Lower leg skin (tissue), 3 donors: ENCODE measurements at regions not wholly inside any gene's neighbourhood (a gene's known extent, or its start where the extent isn't known, plus 50 kb on each side); places are given as distances from the start of the nearest gene placed in this dataset.
"Not testable (repeated sequence)": the region's sequence is repeated elsewhere in the genome, so short reads cannot be mapped to it uniquely, and the experiment has no call there.

Source experiments
- POLR2A ChIP-seq, 2 donors: fragments of 450-650 bp; IDR thresholded peaks; one replicate each; pipeline ENCODE4 v1.6.1; 2016 to 2017; ENCODE audit warnings: antibody characterized with exemption in 2 of 2, mild to moderate bottlenecking in 1 of 2, moderate library complexity in 1 of 2
- TF ChIP-seq, protein P1 (sequence below), 3 donors: fragments of 450-650 bp; IDR thresholded peaks; one replicate each; pipeline ENCODE4 v1.5.1; 2016; ENCODE audit warnings: antibody characterized with exemption in 3 of 3, mild to moderate bottlenecking in 3 of 3, moderate library complexity in 2 of 3

- TF ChIP-seq, protein P1, sequence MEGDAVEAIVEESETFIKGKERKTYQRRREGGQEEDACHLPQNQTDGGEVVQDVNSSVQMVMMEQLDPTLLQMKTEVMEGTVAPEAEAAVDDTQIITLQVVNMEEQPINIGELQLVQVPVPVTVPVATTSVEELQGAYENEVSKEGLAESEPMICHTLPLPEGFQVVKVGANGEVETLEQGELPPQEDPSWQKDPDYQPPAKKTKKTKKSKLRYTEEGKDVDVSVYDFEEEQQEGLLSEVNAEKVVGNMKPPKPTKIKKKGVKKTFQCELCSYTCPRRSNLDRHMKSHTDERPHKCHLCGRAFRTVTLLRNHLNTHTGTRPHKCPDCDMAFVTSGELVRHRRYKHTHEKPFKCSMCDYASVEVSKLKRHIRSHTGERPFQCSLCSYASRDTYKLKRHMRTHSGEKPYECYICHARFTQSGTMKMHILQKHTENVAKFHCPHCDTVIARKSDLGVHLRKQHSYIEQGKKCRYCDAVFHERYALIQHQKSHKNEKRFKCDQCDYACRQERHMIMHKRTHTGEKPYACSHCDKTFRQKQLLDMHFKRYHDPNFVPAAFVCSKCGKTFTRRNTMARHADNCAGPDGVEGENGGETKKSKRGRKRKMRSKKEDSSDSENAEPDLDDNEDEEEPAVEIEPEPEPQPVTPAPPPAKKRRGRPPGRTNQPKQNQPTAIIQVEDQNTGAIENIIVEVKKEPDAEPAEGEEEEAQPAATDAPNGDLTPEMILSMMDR (IDR thresholded peaks at IDR 0.05), result not testable (repeated sequence)
- not testable (repeated sequence) for TF ChIP-seq POLR2A (IDR thresholded peaks at IDR 0.05)
These were observed 482.1 kb upstream of the AUTS2 start for GRCh38 chr7:69116196-69116595.
